ENCODE measurements at regions not wholly inside any gene's neighbourhood (a gene's known extent, or its start where the extent isn't known, plus 50 kb on each side); places are given as distances from the start of the nearest gene placed in this dataset.

GRCh38 chr4:158090323-158090722, 82.5 kb downstream of the GASK1B start:
- TF ChIP-seq EZH2 (IDR thresholded peaks at IDR 0.05; ENCODE audit: low read length, unreplicated experiment) (no peak), CTCF (conservative IDR thresholded peaks at IDR 0.05; ENCODE audit: low read depth, low read length) (no peak), EZH2phosphoT487 (IDR thresholded peaks at IDR 0.05; ENCODE audit: borderline replicate concordance, low read length) (no peak)
